Stimulated activated CD4-positive, alpha-beta T cell treated with anti-CD3 and anti-CD28 coated beads, Interleukin-1b, Interleukin-23, amount 100 ng/mL, for 1 hour (primary cell): ENCODE measurements at regions not wholly inside any gene's neighbourhood (a gene's known extent, or its start where the extent isn't known, plus 50 kb on each side); places are given as distances from the start of the nearest gene placed in this dataset.

Experiments used
- DNase-seq, 2 donors: peaks; one replicate each; pipeline ENCODE4 v3.0.0-alpha.2; 2020; ENCODE audit warnings: low read depth in 2 of 2

DNA sequence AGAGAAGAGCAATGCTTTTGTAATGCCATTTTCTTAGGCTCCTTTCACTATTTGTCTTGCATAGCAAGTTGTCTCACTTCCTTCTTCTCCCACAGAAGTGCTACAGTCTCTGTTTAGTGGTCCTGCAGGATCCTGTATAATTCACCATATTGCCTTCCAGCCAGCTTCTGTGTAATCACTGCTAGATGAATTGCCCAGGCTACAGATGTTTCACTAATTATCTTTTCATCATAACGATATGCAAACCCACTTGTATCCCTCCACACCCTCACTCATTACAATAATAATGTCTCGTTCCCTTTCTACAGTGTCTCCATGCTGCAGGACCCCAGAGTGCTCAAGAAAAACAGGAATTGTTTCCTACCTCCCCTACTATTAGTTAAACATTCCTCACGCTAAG lies 402.9 kb downstream of the TBL1XR1 start:
- DNase-seq, result no peak

DNA sequence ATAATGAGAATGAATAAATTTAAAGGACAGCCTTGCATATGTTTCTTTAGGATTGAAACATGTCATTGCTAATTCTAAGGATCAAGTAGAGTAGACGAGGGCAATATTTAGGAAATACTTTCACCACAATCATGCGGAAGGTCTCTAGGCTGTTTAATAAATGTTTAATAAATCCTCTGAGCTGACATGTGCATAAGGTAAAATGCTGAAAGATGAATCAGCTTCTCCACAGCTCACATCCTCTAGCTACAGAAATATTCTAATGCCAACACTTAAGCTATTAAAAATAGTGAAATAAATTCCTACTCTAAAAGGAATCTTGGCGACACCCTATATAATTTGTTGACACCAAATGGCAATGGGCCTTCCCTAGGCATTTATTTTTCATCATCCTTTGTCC lies 407.3 kb downstream of the TBL1XR1 start:
- DNase-seq, result no peak

DNA sequence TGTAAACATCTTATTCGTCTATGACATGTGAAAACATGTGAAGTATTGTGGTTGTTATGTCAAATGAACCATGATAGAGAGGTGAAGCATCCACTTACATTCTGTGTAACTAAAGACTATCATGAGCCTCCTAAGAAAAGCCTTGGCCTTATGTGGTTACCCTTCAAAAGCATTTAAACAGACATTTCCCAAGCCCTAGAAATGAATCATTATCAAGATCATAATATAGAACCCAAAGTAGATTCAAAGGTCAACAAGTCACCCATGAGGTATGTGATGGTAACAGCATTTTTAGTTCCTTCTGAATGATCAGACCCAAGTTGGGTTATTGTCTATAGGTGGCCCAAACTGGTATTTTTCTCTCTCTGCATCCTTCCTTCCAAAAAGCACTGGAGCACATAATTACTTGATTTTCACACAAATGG lies 408.0 kb downstream of the TBL1XR1 start:
- DNase-seq, result no peak

DNA sequence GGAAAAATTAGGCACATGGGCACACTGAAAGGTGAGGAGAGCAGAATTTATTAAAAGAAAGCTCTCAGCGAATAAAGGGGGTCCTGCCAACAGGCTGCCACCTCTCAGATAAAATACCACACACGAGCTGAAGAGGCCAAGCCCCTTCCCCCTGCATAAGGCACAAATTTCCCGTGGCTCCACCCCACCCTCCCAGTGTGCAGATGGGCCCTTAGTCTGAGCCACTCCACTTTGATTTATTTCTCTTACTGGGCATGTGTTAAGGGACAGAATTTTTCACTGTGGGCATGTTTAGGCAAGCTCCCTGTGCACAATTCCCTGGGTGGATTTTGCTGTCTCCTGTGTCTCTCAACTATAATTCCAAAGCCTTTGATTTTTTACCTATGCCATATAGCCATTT lies 409.8 kb downstream of the TBL1XR1 start:
- DNase-seq, result no peak

DNA sequence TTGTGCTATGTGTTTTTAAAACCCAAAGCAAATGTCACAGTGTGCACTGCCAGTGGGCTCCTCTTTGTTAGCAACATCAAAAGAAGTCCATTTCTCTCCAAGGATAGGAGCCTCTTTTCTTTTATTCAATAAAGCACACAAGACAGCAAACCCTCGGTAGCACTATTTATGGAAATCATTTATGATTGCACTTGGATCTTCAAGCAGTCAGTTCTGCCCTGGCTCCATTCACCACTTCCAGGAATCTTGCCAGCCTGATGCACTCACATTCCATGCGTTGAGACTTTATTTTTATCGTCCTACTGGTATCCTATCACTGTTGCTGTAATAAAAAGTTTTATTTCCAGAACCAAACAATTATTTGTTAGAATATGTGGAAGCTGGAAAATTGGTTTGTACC lies 412.1 kb downstream of the TBL1XR1 start:
- no peak for DNase-seq

DNA sequence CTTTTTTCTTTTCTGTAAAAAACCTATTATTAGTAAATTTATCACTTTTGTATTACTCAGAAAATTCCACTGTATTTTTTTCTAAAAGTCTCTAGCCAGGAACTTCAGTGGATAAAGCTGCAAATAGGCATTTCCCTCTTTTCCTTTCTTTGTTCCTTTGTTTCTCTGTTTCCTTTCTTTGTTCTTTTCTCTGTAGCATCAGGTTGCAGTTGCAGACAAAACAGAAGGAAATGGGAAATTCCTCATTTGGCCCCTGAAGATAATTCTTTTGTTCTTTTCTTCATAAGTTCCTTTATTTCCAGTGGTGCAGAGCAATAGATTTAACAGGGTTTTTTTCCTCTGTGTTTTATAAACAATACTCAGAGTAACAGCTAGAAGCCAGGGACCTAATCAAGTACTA lies 416.5 kb downstream of the TBL1XR1 start:
- no peak for DNase-seq

DNA sequence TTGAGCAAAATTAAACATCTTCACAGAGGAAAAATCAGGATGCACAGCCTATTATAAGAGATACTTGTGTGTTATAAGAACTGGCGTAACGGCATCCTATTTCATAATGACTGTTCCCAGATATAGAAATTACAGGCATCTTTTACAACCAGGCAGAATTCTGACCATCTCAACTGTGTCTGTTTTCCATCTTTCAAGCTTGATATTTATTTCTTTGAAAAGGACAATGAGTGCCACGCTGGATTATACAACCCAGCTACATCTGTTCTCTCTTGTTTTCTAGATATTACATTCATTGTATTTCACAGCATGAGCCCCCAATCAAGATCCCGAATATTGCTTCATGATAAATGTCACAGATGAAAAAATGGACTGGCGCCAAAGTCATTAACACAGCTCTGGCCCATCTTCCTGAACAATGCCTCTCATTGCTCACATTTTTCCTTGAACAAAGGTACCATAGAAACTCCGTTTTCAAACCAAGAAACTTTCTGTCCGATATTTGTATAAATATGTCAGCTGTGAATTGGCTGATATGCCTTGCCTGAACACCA lies 420.6 kb downstream of the TBL1XR1 start:
- no peak for DNase-seq

DNA sequence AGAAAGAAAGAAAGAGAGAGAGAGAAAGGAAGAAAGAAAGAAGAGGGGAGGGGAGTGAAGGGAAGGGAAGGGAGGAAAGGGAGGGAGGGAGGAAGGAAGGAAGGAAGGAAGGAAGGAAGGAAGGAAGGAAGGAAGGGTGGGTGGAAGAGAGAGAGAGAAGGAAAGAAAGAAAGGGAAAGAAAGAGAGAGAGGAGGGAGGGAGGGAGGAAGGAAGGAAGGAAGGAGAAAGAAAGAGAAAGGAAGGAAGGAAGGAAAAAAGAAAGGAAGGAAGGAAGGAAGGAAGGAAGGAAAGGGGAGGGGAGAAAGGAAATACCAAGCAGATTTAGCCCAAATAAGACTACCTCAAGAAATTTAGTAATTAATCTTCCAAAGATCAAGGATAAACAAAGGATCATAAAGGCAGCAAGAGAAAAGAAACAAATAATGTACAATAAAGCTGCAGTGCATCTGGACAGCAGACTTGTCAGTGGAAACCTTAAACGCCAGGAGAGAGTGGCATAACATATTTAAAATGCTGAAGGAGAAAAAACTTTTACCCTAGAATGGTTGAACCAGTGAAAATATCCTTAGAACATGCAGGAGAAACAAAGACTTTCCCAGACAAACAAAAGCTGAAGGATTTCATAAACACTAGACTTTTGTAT lies 427.6 kb downstream of the TBL1XR1 start:
- DNase-seq, result no peak

DNA sequence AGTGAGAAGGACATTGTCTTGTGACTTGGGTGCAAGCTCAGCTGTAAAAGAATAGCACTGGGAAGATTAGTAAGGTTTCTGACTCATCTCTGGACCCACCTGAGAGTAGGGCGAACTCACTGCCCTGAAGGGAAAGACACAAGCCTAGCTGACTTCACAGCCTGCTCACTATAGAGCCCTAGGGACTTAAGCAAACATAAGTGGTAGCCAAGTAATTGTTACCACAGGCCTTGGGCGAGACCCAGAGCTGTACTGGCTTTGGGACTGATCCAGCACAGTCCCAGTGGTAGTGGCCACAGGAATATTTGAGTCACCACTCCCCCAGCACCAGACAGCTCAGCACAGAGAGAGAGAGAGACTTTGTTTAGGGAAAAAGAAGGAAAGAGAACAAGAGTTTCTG lies 429.9 kb downstream of the TBL1XR1 start:
- DNase-seq, result no peak

DNA sequence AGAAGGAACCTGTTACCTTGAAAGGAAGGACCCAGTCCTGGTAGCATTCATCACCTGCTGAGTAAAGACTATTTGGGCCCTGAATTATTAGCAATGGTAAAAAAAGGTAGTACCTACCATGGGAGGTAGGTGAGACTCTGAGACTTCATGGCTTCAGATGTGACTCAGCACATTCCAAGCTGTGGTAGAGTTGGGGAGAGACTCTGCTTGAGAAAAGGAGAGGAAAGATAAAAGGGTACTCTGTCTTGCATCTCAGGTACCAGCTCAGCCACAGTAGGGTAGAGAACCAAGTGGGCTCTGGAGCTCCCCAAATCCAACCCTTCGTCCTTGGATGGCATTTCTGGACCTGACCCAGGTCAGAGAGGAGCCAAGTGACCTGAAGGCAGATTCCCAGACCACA lies 430.4 kb downstream of the TBL1XR1 start:
- no peak for DNase-seq

DNA sequence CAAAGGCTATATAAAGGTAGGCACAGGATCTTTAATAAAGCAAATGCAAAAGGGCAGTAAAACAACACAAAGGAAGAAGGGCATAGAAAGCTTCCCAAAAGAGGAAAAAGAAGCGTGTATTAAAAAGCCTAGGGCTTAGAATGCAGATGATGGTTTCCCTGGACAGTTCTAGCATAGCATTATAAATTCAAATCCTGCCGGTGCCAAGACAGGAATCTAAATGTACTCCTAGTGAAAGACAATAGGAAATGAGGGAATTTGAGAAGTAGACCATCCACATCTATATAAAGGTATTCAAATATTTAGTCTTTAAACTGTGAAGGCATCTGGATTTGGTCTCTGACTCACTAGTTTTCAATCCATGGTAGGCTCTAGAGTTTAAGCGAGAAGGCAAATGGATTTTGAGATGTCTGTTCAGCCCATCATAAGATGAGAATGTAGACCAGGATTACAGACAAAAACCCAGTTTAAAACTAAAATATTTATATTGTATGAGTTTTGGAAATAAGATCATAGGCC lies 431.8 kb downstream of the TBL1XR1 start:
- DNase-seq, result no peak

DNA sequence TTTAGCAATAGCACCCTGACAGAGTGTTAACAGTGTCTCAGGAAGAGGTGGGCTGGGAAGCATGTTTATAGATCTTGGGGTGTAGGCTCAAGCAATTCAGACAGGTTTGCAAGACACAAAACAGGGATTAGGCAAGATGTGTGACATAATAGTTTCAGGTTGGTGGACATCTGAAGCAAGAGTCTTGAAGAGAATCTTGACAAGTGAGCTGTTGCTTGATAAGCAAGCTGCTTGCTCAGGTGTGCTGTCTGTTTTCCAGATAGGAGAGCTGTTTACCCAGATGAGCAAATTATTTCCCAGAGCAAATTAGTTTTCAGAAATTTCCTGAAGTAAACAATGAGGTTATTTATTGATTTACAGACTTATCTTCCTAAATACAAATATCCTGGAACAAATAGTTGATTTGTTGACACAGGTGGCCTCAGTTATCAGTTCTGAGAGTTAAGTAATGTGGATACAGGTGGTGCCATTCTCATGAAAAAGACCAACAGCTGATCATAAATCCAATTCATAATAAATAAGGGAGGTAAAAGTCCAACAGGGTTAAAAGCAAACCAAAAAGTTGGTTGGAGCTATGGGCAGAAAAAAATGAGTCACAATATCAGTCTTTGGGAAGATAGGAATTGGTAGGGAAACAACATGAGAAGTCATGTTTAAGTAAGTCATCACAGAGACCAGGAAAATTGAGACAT lies 437.3 kb downstream of the TBL1XR1 start:
- no peak for DNase-seq

DNA sequence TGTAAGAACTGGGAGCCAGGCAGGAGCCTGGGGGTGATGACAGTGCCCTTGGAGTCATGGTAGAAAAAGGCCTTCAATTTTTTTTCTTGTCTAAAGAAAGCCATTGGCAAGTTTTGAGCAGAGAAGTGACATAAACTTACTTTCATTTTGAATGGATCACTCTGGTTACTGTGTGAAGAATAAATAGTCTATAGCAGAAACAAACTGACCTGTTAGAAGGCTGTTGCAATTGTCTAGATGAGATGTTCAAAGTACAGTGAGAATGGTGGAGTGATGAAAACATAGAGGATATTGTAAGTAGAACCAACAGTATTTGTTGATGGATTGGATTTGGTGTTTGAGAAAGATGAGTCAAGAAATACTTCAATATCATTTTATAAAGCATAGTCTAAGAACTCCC lies 439.9 kb downstream of the TBL1XR1 start:
- DNase-seq, result no peak

DNA sequence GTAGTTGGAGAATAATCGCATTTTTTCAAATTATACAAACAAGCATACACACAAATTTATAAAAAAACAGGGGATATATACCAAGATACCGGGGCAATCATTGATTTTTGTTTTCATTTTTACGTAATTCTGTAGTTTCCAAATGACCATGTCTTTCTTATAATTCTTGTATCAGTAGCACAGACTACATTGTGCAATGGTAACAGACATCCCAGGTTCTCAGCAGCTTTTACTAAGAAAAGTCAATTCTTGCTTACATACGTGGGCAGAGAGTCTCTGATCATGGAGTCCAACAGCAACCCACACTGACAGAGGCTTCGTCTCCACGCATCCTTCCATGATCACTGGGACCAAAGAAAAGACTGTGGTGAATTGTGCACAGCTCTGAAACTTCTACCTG lies 441.3 kb downstream of the TBL1XR1 start:
- no peak for DNase-seq

DNA sequence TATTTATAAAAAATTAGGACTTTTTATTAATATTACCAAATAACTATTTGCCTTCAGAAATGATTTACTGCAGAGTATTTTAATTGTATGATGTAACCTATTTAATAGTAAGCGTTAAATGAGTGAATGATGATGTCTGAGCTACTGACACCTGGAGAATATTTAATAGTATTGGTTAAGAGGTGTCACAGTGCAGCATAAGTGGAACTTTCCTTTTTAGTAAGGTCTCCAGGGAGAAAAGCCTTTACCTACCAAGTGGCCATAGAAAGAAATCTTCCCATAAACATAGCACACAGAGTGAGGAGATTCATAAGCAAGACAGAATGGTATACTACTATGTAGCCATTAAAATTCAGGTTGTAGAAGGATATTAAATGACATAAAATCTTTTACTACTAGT lies 441.7 kb downstream of the TBL1XR1 start:
- no peak for DNase-seq

DNA sequence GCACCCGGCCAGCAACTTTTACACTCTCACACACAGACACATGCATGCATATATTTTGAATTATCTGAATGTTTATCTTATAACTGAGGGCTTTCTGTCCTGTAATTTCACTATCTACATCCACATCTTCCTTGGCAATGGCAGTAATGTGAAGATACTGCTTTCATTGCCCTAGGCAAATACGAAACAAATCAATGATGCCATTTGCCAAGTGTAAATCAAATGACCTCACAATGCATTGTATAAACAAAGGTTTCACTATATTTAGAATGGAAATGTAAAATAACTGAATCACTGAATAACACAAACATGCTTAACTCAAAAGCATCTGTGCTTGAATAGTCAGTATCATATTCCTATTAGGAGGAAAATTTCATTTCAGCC lies 455.6 kb downstream of the TBL1XR1 start:
- no peak for DNase-seq

DNA sequence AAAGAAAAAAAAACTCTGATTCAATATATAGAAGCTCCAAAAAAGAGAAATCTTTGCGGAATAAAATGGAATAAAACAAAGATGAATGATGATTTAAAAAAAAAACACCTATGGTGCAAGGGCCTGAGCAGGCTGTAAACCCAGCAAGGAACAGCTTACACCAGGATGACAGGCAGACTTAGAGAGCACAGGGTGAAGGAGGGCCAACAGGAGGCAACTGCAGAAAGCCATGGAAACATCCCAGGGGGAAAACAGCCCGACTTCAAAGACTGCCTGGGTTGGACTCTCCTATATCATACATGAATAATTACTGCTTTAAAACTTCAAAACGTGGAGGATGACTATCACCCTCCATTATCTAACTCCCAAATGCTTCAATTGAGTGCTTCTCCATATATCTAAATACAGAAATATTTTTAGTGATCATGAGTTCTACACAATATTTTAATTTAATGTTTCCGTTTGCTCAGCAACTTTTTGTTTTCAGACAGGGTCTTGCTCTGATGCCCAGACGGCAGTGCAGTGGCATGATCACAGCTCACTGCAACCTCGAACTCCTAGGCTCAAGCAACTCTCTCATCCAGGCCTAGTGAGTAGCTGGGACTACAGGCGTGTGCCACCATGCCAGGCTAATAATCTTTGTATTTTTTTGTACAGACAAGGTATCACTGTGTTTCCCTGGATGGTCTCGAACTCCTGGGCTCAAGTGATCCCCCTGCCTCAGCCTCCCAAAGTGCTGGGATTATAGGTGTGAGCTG lies 456.2 kb downstream of the TBL1XR1 start:
- DNase-seq, result no peak

DNA sequence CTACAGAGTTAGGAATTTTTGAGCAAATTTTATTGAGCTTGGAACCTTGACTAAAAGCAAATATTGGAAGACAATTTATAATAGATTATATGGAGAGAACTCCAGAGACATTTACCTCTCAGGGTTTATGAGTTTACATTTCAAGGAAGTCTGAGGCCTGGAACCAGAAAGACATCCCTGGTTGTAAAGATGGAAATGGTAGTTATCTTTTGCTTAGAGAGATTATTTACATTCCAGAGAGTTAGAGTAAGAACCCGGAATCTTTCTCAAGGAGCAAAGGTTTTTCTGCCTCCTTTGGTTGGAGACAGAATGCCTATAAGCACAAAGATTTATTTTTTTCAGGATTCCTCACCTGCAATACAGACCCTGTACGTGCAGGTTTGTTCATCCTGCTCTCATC lies 458.1 kb downstream of the TBL1XR1 start:
- no peak for DNase-seq

DNA sequence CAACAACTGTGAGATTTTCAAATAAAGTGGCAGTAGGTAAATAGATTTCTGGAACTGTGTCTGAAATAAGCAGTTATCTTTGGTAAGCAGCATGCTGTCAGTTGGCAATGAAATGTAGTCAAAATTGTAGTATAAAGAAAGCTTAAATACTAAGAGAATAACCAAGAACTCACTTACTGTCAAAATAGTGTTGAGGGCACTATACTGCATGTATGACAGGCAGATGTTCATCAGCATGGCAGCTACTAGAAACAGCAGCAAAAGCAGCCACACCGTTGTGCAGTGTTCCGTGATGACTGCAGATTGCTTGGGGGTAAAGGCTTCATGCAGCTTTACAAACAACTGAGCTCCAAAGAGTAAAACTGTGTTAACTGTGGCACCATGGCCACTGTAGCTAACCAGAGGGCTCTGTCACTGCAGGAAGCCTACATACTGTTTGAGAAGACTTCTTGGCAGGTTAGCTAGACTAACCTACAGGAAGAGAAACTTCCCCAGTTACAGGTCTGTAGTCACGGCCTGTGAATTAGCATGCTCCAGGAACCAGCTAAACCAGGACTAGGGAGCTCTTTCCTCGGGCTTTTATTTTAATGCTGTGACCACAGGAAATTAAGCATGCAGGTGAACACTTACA lies 459.7 kb downstream of the TBL1XR1 start:
- DNase-seq, result no peak

DNA sequence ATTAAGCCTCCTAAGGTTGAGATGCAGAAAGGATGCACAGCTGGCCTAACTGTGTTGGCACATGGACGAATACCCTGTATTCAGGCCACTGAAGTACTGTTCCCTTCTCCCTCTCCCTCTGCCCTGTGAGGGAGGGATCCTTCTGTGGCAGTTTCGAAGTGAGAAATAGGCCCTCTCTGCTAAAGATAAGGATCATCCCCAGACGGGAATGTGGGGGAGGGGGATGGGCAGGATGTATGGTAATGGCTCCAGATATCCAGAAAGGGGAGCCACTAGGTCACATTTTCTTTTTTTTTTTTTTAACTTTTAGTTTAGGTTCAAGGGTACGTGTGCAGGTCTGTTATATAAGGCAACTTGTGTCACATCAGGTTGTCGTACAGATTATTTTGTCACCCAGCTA lies 463.1 kb downstream of the TBL1XR1 start:
- DNase-seq, result no peak

DNA sequence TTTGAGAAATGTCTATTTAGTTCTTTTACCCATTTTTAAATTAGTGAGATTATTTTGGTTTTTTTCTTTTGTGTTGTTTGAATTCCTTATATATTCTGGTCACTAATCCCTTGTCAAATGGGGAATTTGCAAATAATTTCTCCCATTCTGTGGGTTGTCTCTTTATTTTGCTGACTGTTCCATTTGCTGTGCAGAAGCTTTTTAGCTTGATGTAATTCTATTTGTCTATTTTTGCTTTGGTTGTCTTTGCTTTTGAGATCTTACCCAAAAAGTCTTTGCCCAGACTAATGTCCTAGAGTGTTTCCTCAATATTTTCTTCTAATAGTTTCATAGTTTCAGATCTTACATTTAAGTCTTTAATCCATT lies 472.9 kb downstream of the TBL1XR1 start:
- DNase-seq, result no peak

DNA sequence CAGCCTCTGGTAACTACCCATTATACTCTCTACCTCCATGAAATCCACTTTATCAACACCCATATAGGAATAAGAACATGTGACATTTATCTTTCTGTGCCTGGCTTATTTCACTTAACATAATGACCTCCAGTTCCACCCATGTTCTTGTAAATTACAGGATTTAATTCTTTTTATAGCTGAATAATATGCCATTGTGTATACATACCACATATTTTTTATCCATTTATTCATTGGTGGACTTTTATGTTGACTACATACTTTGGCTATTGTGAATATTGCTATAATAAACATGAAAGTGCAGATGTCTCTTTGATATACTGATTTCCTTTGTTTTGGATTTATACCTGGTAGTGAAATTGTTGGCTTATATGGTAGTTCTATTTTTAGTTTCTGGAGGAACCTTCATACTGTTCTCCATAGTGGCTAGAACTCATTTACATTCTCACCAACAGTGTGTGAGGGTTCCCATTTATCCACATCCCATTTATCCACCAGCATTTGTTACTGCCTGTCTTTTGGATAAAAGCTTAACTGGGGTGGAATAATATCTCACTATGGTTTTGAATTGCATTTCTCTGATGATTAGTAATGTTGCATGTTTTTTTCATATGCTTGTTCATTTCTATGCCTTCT lies 473.4 kb downstream of the TBL1XR1 start:
- DNase-seq, result no peak
